BJ (cell line): ENCODE measurements at regions not wholly inside any gene's neighbourhood (a gene's known extent, or its start where the extent isn't known, plus 50 kb on each side); places are given as distances from the start of the nearest gene placed in this dataset.

ENCODE experiments used
- CTCF ChIA-PET: fragments of 350-600 bp; formaldehyde crosslinking; extraction: SDS; loops from one replicate; lab custom pipeline; 2021; ENCODE audit warnings: antibody characterized with exemption, inconsistent platforms; lab: Yijun Ruan, JAX
- POLR2A ChIA-PET: fragments of 300-600 bp; sonication (Branson Sonifier 250); formaldehyde crosslinking; extraction: SDS; loops from one replicate; lab custom pipeline; 2021; ENCODE audit warnings: antibody characterized with exemption; lab: Charles Lee
- DNase-seq: peaks from one replicate; pipeline ENCODE4 v3.0.0-alpha.2; 2011; ENCODE audit warnings: low read depth
- H3K27me3 ChIP-seq: 2 replicates; pipeline ENCODE4 v1.6.0; 2011; ENCODE audit warnings: low read length; ENCODE audit not compliant: control insufficient read depth, insufficient read depth
- H3K36me3 ChIP-seq: 2 replicates; pipeline ENCODE4 v1.5.1; 2011; ENCODE audit warnings: low read length; ENCODE audit not compliant: control insufficient read depth, insufficient read depth
- H3K4me3 ChIP-seq: 2 replicates; pipeline ENCODE4 v1.5.1; 2011; ENCODE audit warnings: low read depth, mild to moderate bottlenecking, control low read depth, low read length
- TF ChIP-seq, protein P1 (sequence below): IDR thresholded peaks from 2 replicates; pipeline ENCODE4 v1.5.1; 2011; ENCODE audit warnings: low read depth, mild to moderate bottlenecking, control low read depth, inconsistent platforms, low read length, moderate library complexity; ENCODE audit not compliant: insufficient read depth

DNA sequence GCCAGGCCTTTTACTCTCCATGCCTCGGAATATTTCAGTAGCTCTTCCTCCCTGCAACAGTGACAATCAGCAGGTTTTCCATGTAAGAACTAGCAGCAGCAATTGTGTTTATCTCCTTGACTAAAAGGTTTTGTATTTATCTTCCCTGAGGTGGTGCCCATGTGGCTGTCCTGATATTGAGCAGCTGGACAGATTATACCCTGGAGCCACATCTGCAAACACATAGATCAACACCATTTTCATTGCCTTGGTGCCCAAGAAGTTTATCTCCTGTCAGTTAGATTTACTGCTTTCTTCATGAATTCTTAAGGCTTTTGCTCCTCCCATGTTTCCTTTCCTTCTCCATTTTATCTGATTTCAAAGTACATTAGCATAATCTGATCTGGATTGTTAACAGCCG lies 378.4 kb downstream of the SPATA31D1 start:
- DNase-seq: no peak
- Histone ChIP-seq H3K27me3 (no peaks in the 10 kb centered on the region), H3K36me3 (no peaks in the 10 kb centered on the region), H3K4me3 (no peak overlapping the region)
- ChIA-PET CTCF (no interaction called here), POLR2A (no interaction called here)
- TF ChIP-seq, protein P1, sequence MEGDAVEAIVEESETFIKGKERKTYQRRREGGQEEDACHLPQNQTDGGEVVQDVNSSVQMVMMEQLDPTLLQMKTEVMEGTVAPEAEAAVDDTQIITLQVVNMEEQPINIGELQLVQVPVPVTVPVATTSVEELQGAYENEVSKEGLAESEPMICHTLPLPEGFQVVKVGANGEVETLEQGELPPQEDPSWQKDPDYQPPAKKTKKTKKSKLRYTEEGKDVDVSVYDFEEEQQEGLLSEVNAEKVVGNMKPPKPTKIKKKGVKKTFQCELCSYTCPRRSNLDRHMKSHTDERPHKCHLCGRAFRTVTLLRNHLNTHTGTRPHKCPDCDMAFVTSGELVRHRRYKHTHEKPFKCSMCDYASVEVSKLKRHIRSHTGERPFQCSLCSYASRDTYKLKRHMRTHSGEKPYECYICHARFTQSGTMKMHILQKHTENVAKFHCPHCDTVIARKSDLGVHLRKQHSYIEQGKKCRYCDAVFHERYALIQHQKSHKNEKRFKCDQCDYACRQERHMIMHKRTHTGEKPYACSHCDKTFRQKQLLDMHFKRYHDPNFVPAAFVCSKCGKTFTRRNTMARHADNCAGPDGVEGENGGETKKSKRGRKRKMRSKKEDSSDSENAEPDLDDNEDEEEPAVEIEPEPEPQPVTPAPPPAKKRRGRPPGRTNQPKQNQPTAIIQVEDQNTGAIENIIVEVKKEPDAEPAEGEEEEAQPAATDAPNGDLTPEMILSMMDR: no peak

DNA sequence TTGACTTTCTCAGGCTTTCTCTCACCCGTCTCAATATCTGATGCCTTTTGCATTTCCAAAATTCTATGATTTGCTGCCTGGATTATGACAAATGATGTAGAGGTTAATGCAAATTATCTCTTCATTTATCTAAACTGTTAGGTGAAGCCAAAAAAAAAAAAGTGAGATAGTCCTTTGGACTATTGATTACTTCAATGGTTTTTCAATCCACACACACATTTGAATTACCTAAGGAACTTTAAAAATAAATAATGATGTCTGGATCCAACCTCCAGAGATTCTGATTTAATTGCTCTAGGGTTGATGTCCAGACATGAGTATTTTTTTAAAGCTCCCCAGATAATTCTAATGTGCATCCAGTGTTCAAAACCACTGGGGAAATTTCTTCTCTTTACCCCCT lies 379.4 kb downstream of the SPATA31D1 start:
- no peak for DNase-seq

DNA sequence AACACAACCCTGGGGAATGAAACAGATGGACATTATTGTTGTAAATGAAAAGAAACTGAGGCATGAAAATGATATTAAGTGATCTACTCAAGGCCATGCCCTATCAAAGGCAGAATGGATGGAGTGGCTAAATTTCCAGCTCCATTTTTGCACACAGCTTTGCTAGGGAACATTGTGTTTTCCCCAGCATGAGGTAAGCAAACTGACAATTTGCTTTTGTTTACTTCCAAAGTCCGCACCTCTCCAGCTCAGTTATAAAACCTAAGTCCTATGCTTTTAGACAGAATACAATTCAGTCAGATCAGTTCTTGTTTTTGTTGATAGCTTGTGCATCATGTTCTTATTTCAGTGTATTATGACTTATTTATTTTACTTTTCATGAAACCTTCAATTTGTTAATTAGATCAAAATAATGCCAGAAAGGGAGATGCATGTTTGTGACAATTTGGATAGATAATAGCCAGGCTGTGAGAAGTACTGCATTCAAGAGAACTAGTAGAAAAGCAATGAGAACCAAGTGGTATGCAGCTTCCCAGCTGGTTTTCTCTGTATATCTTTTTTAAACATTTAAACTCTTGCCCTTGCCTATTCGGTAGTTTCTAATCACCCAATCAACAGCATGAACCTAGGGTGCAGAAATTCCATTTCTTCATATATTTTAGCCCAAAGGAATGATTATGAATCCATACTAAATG lies 380.8 kb downstream of the SPATA31D1 start:
- POLR2A ChIA-PET: no interaction called here
- CTCF ChIA-PET: interaction anchor here (0.5 kb wide), 1 partner anchor 286 kb away, joined by 3 read pairs; no protein-coding TSS in a partner anchor

More for the DNA sequence above, 379.4 kb downstream of the SPATA31D1 start:
- Histone ChIP-seq H3K4me3 (no peak overlapping the region), H3K36me3 (no peaks in the 10 kb centered on the region), H3K27me3 (no peaks in the 10 kb centered on the region)
- ChIA-PET POLR2A (no interaction called here), CTCF (interaction anchor here (0.6 kb wide), 1 partner anchor 1197 kb away, joined by 3 read pairs; no protein-coding TSS in a partner anchor)
- TF ChIP-seq, protein P1: no peak

DNA sequence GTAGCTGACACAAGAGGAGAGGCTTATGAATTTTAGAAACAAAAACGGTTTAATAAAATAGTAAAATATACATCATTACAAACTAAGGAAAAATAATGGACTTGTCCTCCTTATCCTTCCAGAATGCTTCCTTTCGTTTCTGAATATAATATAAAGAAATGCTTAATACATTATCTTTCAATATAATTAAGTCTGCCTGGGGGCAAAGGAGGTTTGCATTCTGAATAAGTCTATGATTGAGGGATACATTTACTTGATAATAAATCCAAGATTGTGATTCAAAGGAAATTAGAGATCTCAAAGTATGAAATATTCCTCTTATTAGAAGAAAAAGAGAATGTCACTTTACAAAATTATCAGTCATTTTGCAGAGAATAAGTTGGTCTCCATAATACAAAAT lies 386.5 kb downstream of the SPATA31D1 start:
- H3K27me3 ChIP-seq: no peaks in the 10 kb centered on the region
- CTCF ChIA-PET: no interaction called here
- POLR2A ChIA-PET: no interaction called here
- no peak overlapping the region for H3K4me3 ChIP-seq
- no peaks in the 10 kb centered on the region for H3K36me3 ChIP-seq
- TF ChIP-seq, protein P1: no peak
- no peak for DNase-seq

More for the DNA sequence above, 380.8 kb downstream of the SPATA31D1 start:
- DNase-seq: no peak
- no peaks in the 10 kb centered on the region for H3K36me3 ChIP-seq
- H3K27me3 ChIP-seq: no peaks in the 10 kb centered on the region
- TF ChIP-seq, protein P1: no peak
- no peak overlapping the region for H3K4me3 ChIP-seq

DNA sequence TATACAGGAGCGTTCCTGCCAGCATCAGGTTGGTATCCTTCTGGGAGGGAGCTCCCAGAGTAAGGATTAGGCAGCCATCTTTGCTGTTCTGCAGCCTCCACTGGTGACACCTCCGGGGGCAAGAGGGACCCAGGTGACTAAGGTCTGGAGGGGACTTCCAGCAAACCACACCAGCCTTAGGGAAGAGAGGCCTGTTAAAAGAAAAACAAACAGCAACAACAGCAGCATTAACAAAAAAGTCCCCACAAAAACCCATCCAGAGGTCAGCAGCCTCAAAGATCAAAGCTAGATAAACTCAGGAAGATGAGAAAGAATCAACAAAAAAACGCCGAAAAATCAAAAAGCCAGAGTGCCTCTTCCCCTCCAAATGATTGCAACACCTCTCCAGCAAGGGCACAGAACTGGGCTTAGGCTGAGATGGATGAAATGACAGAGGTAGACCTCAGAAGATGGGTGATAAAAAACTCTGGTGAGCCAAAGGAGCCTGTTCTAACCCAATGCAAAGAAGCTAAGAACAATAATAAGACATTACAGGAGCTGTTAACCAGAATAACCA lies 388.2 kb downstream of the SPATA31D1 start:
- TF ChIP-seq, protein P1: no peak
- ChIA-PET POLR2A (no interaction called here), CTCF (no interaction called here)
- no peak for DNase-seq
- H3K36me3 ChIP-seq: no peaks in the 10 kb centered on the region
- no peaks in the 10 kb centered on the region for H3K27me3 ChIP-seq
- no peak overlapping the region for H3K4me3 ChIP-seq
